ENCODE measurements at regions not wholly inside any gene's neighbourhood (a gene's known extent, or its start where the extent isn't known, plus 50 kb on each side); places are given as distances from the start of the nearest gene placed in this dataset.

- TF ChIP-seq CTCF (IDR thresholded peaks at IDR 0.05) (no peak), POLR2A (IDR thresholded peaks at IDR 0.05) (no peak)
These were observed 302.0 kb downstream of the DUSP10 start for GRCh38 chr1:221439747-221440501.

Measured in body of pancreas (tissue), 4 donors.